ENCODE measurements at regions not wholly inside any gene's neighbourhood (a gene's known extent, or its start where the extent isn't known, plus 50 kb on each side); places are given as distances from the start of the nearest gene placed in this dataset.

GRCh38 chr18:51653507-51654213 is 456.2 kb upstream of the MEX3C start:
- H3K27me3 Mint-ChIP-seq, result no peaks in the 10 kb centered on the region
- no peak overlapping the region for H3K27ac Mint-ChIP-seq
- H3K4me3 Mint-ChIP-seq, result no peak overlapping the region
- no peaks in the 10 kb centered on the region for H3K9me3 Mint-ChIP-seq
- H3K36me3 Mint-ChIP-seq (ENCODE audit: low read depth), result no peaks in the 10 kb centered on the region
- H3K4me1 Mint-ChIP-seq (ENCODE audit: low read depth), result no peaks in the 10 kb centered on the region

DNA sequence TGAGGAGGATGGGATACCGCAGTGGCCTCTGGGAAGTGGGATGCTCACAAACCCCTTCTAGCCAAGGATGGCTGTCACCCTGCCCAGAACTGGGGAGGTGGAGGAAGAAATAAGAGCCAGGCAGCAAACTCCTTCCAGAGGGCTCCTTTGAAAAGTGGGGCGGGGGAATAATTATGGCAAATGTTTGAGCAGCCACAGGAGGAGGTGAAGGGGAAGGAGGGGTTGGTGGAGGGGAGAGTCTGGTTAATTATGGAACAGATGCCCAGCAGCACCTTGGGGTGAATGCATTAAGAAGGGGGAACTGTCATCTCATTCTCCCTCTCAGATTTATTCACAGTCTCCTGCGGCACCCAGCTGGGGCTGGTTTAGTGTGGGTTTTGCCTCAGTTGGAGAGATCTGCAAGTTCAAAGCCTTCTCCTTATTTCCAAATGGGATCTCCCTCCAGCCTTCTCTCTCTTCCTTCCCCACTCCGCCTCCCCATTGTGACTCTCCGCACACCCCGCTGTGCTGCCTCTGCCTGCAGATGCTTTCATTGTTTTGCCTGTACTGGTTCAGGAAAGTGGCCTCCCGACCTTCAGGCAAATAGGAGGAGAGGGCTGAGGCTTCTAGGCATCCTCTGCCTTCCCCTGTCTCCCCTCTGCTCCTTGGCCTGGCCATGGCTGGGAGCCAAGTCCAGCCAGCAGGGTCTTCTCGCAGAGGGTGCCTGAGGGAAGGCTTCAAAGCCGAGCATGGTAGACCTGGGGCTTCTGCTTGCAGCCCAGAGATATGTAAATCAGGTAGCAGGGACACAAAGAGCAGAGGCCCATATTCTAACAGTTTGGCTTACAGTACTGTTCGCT is 457.2 kb upstream of the MEX3C start:
- Mint-ChIP-seq H3K4me1 (ENCODE audit: low read depth) (no peaks in the 10 kb centered on the region), H3K27me3 (no peaks in the 10 kb centered on the region), H3K27ac (no peak overlapping the region), H3K4me3 (no peak overlapping the region), H3K36me3 (ENCODE audit: low read depth) (no peaks in the 10 kb centered on the region), H3K9me3 (no peaks in the 10 kb centered on the region)

GRCh38 chr18:51655327-51655698 is 457.8 kb upstream of the MEX3C start:
- no peaks in the 10 kb centered on the region for H3K36me3 Mint-ChIP-seq (ENCODE audit: low read depth)
- no peaks in the 10 kb centered on the region for H3K9me3 Mint-ChIP-seq
- no peaks in the 10 kb centered on the region for H3K27me3 Mint-ChIP-seq
- H3K4me1 Mint-ChIP-seq (ENCODE audit: low read depth), result no peaks in the 10 kb centered on the region
- H3K4me3 Mint-ChIP-seq, result no peak overlapping the region
- H3K27ac Mint-ChIP-seq, result no peak overlapping the region

DNA sequence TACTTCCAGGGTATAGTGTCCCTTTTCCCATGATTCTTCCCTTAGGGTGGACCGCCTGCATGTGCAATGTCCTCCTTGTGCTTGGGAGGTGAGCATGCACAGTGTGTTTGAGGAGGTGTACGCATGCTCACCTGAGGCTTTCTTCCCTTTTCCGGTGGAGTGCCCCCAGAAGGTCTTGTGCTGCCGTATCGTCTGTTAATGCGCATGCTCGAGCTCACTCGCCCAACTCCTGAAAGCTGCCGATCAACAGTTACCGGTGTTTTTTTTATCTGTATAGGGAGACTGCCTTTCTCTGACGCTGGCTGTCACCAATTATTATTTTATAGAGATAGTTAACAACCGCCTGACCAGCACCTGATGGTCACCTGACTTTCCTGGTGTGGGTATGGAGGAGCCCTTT is 458.8 kb upstream of the MEX3C start:
- Mint-ChIP-seq H3K36me3 (ENCODE audit: low read depth) (no peaks in the 10 kb centered on the region), H3K9me3 (no peaks in the 10 kb centered on the region), H3K27me3 (no peaks in the 10 kb centered on the region), H3K27ac (no peak overlapping the region), H3K4me3 (no peak overlapping the region), H3K4me1 (ENCODE audit: low read depth) (no peaks in the 10 kb centered on the region)

DNA sequence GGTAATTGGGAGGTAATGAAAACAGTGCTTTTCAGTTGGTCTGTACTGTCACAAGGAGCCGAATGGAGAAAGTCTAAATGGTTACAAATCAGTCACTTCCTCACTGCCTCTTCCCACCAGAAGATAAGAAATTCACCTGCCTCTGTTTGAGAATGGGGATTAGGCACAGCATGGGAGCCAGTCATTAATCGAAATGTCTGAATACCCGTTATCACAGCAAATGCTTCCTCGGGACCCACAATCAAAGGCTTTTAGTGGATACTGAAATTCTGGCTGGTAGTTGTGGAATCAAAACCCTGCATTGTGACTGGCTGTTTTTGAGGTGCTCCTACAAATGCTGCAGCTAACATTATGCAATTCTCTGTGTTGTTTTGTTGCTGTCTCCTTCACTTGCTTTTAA is 461.0 kb upstream of the MEX3C start:
- Mint-ChIP-seq H3K27me3 (peaks cover 5% of the 10 kb centered on the region), H3K36me3 (ENCODE audit: low read depth) (no peaks in the 10 kb centered on the region), H3K4me1 (ENCODE audit: low read depth) (no peaks in the 10 kb centered on the region), H3K4me3 (no peak overlapping the region), H3K27ac (no peak overlapping the region), H3K9me3 (no peaks in the 10 kb centered on the region)

- H3K4me1 Mint-ChIP-seq (ENCODE audit: low read depth), result no peaks in the 10 kb centered on the region
- H3K9me3 Mint-ChIP-seq, result no peaks in the 10 kb centered on the region
- H3K27me3 Mint-ChIP-seq, result peaks cover 9% of the 10 kb centered on the region
- H3K27ac Mint-ChIP-seq, result no peak overlapping the region
- H3K4me3 Mint-ChIP-seq, result no peak overlapping the region
- H3K36me3 Mint-ChIP-seq (ENCODE audit: low read depth), result no peaks in the 10 kb centered on the region
Observed at GRCh38 chr18:51659781-51660180, 462.3 kb upstream of the MEX3C start.

- Mint-ChIP-seq H3K4me3 (no peak overlapping the region), H3K9me3 (no peaks in the 10 kb centered on the region), H3K27ac (no peak overlapping the region), H3K27me3 (peaks cover 9% of the 10 kb centered on the region), H3K4me1 (ENCODE audit: low read depth) (no peaks in the 10 kb centered on the region), H3K36me3 (ENCODE audit: low read depth) (no peaks in the 10 kb centered on the region)
Observed at GRCh38 chr18:51660188-51660715, 462.8 kb upstream of the MEX3C start.

- no peak overlapping the region for H3K27ac Mint-ChIP-seq
- no peak overlapping the region for H3K4me3 Mint-ChIP-seq
- no peaks in the 10 kb centered on the region for H3K36me3 Mint-ChIP-seq (ENCODE audit: low read depth)
- H3K9me3 Mint-ChIP-seq, result no peaks in the 10 kb centered on the region
- H3K27me3 Mint-ChIP-seq, result peaks cover 13% of the 10 kb centered on the region
- H3K4me1 Mint-ChIP-seq (ENCODE audit: low read depth), result no peaks in the 10 kb centered on the region
Observed at GRCh38 chr18:51664236-51664635, 466.8 kb upstream of the MEX3C start.

- Mint-ChIP-seq H3K27me3 (peaks cover 16% of the 10 kb centered on the region), H3K36me3 (ENCODE audit: low read depth) (no peaks in the 10 kb centered on the region)
Observed at GRCh38 chr18:51666763-51667191, 469.3 kb upstream of the MEX3C start.

GRCh38 chr18:51668101-51668500 is 470.6 kb upstream of the MEX3C start:
- H3K4me1 Mint-ChIP-seq (ENCODE audit: low read depth), result no peaks in the 10 kb centered on the region
- H3K27me3 Mint-ChIP-seq, result peaks cover 11% of the 10 kb centered on the region
- no peaks in the 10 kb centered on the region for H3K36me3 Mint-ChIP-seq (ENCODE audit: low read depth)
- no peak overlapping the region for H3K27ac Mint-ChIP-seq
- H3K9me3 Mint-ChIP-seq, result no peaks in the 10 kb centered on the region
- H3K4me3 Mint-ChIP-seq, result no peak overlapping the region

More at GRCh38 chr18:51666763-51667191, 469.3 kb upstream of the MEX3C start:
- H3K9me3 Mint-ChIP-seq, result no peaks in the 10 kb centered on the region
- H3K27ac Mint-ChIP-seq, result no peak overlapping the region
- H3K4me1 Mint-ChIP-seq (ENCODE audit: low read depth), result no peaks in the 10 kb centered on the region
- H3K4me3 Mint-ChIP-seq, result no peak overlapping the region

GRCh38 chr18:51668607-51669006 is 471.1 kb upstream of the MEX3C start:
- H3K4me3 Mint-ChIP-seq, result no peak overlapping the region
- H3K9me3 Mint-ChIP-seq, result peaks cover 4% of the 10 kb centered on the region
- peaks cover 11% of the 10 kb centered on the region for H3K27me3 Mint-ChIP-seq
- no peaks in the 10 kb centered on the region for H3K4me1 Mint-ChIP-seq (ENCODE audit: low read depth)
- H3K36me3 Mint-ChIP-seq (ENCODE audit: low read depth), result no peaks in the 10 kb centered on the region
- H3K27ac Mint-ChIP-seq, result no peak overlapping the region

DNA sequence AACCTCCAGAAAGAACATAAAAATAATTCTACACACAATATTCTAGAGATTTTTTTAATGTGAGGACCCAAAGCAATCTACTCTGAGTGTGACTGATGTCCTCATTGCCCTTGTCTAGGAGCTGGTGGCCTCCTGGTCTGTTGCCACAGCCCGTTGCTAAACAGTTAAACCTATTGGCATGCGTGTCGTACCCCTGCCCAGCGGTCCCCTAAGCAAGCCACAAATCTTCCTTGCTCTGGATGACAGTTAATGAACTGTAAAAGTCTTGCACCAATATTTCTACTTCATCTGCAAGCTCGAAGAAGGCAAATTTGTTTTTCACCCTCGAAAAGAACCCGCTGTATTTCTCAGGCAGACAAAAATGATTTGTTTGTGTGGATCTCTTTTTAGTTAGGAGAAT is 489.1 kb upstream of the MEX3C start:
- Mint-ChIP-seq H3K27ac (no peak overlapping the region), H3K9me3 (peaks cover 4% of the 10 kb centered on the region), H3K36me3 (ENCODE audit: low read depth) (no peaks in the 10 kb centered on the region), H3K27me3 (no peaks in the 10 kb centered on the region), H3K4me1 (ENCODE audit: low read depth) (no peaks in the 10 kb centered on the region), H3K4me3 (no peak overlapping the region)

DNA sequence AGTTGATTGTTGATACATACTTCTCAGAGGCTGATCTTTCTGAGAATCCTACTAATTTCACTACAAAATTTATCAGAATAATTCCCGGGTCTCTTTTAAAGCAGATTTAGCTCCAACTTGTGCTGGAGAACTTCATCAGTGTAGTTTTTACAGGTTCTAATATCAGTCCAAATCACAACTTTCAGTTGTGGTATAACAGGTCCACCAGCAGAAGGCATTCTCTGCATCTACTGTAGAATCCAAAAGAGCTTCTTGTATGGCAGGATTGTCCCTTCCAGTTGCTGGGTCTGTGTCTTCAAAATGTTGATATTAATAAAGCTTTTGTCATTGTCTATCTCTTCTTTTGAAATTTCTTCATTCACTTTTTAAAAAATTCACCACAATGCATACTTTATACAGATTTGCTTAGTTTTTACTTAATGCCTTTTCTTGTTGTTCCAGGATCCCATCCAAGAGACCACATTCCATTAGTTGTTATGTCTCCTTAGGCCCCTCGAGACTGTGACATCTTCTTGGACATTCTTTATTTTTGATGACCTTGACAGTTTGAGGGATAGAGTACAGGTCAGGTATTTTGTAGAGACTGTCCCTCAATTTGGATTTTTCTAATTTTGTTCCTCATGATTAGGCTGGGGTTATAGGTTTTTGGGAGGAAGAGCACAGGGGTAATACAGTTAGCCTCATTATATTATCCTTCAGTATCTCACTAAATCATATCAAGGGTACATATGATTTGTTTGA is 490.5 kb upstream of the MEX3C start:
- no peak overlapping the region for H3K4me3 Mint-ChIP-seq

DNA sequence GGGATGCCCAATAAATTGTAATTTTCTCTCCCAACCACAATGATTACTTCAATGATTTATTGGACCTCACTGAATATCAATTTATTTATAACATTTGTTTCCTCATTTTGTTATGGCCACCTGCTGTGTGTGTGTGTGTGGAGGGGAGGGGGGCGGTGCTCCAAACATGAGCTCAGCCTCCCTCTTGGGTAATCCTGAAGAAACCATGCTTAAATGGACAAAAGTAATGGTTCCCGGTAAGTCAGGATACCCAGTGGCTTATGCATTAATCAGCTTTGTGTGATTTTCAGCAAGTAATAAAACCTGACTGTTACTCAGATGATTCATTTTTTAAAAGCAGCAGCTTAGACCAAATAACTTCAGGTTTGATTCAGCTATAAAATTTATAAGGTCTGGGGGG is 495.1 kb upstream of the MEX3C start:
- Mint-ChIP-seq H3K27me3 (no peaks in the 10 kb centered on the region), H3K36me3 (ENCODE audit: low read depth) (no peaks in the 10 kb centered on the region), H3K9me3 (peaks cover 7% of the 10 kb centered on the region), H3K4me1 (ENCODE audit: low read depth) (no peaks in the 10 kb centered on the region), H3K4me3 (no peak overlapping the region), H3K27ac (no peak overlapping the region)

More for the DNA sequence above, 490.5 kb upstream of the MEX3C start:
- Mint-ChIP-seq H3K27ac (no peak overlapping the region), H3K9me3 (no peaks in the 10 kb centered on the region), H3K36me3 (ENCODE audit: low read depth) (no peaks in the 10 kb centered on the region), H3K4me1 (ENCODE audit: low read depth) (no peaks in the 10 kb centered on the region), H3K27me3 (no peaks in the 10 kb centered on the region)
